ENCODE measurements at regions not wholly inside any gene's neighbourhood (a gene's known extent, or its start where the extent isn't known, plus 50 kb on each side); places are given as distances from the start of the nearest gene placed in this dataset.
"Not testable (repeated sequence)": the region's sequence is repeated elsewhere in the genome, so short reads cannot be mapped to it uniquely, and the experiment has no call there.

- Histone ChIP-seq H3K27ac (no peak overlapping the region), H3K4me3 (no peak overlapping the region)
- no peak for DNase-seq (ENCODE audit: low spot score)
- no peak for TF ChIP-seq CTCF (IDR thresholded peaks at IDR 0.05)
Observed at GRCh38 chr2:106257135-106257534, 63.0 kb upstream of the UXS1 start.

DNA sequence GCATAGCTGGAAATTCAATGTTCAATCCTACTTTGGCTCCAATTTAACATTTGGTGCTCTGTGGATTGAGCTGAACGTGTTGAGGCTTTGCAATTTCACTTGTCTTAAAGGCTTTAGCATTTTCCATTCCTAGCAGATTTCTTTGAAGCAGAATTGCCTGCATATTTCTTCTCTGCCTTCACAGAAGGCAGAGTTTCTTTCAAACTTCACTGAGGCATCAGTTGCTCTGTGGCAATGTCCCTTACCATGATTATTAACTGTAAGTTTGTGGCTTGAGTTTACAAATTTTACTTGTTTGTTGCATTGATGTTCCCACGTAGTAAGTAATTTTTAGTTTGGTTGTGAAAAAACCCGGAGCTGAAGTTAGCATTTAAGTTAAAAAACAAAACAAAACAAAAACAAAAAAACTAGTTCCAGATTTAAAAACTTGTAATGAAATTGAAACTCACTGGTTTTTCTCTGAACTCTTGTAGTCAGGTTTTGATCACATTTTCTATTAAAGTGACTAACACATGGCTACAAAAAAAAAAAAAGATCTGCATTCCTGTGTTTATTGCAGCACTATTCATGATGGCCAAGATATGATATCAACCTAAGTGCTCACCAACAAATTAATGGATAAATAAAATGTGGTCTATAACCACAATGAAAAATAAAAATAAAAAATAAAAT is 55.2 kb upstream of the UXS1 start:
- not testable (repeated sequence) for H3K27ac ChIP-seq; H3K4me3 ChIP-seq; DNase-seq (ENCODE audit: low spot score)

DNA sequence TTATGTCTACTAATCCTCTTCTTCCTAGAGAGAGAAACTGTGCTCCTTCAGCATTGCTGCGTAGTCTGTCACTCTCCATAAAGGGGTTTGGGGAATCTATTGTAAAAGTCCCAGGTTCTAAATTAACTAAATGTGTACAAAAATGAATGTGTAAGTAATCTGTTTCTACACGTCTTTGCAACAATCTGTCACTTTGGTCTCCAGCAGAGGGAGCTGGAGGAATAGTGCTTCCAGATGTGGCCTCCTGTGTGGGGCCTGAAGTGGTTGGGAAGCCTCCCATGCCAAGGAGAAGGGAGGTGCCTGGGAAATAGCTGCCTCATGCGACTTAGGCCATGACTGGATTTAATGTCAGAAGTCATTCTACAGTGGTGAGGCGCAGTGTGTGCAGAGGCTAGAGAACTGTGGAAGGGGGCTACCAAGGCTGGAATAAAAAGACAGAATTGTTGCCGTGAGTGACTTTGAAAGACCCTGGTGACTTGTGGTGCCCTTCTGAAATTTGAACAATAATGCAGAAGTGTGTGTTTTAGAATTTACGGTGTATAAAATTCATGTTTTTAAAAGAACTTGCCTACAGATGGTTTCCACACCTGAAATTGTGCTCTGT is 54.5 kb upstream of the UXS1 start:
- not testable (repeated sequence) for H3K27ac ChIP-seq; DNase-seq (ENCODE audit: low spot score); H3K4me3 ChIP-seq
- TF ChIP-seq CTCF (IDR thresholded peaks at IDR 0.05) = peak; percentile 23
